Uterus (tissue), 2 donors: ENCODE measurements at regions not wholly inside any gene's neighbourhood (a gene's known extent, or its start where the extent isn't known, plus 50 kb on each side); places are given as distances from the start of the nearest gene placed in this dataset.

ENCODE experiments used
- CTCF ChIP-seq, 4 experiments: fragments of 200-600 bp in 2 of 4; fragments of 450-650 bp in 2 of 4; sonication (generic) in 2 of 4; IDR thresholded peaks; one replicate each; pipeline ENCODE4 v1.5.1; 2016 to 2019; ENCODE audit warnings: antibody characterized with exemption in 4 of 4, mild to moderate bottlenecking in 2 of 4, moderate library complexity in 1 of 4
- POLR2A ChIP-seq, 2 donors: fragments of 450-650 bp; IDR thresholded peaks; one replicate each; pipeline ENCODE4 v1.6.1; 2016; ENCODE audit warnings: antibody characterized with exemption in 2 of 2, mild to moderate bottlenecking in 1 of 2, moderate library complexity in 1 of 2

- TF ChIP-seq CTCF (IDR thresholded peaks at IDR 0.05) (no peak), POLR2A (IDR thresholded peaks at IDR 0.05) (no peak)
These were observed 388.7 kb downstream of the RPS6KC1 start for GRCh38 chr1:213439703-213440102.
